CD4-positive, alpha-beta T cell treated with Interleukin-10 for 1 hour (primary cell): ENCODE measurements at regions not wholly inside any gene's neighbourhood (a gene's known extent, or its start where the extent isn't known, plus 50 kb on each side); places are given as distances from the start of the nearest gene placed in this dataset.
"Not testable (repeated sequence)": the region's sequence is repeated elsewhere in the genome, so short reads cannot be mapped to it uniquely, and the experiment has no call there.

ENCODE experiments used
- DNase-seq: peaks from one replicate; pipeline ENCODE4 v3.0.0-alpha.2; 2020

- DNase-seq: no peak
These were observed 51.5 kb upstream of the MRI1 start for GRCh38 chr19:13712767-13713201.

DNA sequence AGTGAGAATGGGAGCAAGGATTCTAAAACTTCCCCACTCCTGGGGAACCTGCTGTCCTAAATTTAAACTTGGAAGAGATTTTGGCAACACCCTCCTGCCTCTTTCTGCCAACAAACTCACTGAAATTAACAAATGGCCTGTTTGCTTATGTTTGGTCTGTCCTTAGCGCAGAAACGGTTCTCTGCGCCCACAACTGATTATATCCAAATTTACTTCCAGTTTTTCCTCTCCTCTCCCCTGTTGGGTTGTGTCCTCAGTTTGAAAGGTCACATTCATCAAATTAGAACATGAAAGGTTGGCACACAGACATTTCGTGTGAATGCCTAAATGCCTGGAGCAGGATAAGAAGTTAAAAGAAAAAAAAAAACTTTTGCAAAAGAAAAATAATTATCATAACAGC lies 56.4 kb upstream of the MRI1 start:
- no peak for DNase-seq

DNA sequence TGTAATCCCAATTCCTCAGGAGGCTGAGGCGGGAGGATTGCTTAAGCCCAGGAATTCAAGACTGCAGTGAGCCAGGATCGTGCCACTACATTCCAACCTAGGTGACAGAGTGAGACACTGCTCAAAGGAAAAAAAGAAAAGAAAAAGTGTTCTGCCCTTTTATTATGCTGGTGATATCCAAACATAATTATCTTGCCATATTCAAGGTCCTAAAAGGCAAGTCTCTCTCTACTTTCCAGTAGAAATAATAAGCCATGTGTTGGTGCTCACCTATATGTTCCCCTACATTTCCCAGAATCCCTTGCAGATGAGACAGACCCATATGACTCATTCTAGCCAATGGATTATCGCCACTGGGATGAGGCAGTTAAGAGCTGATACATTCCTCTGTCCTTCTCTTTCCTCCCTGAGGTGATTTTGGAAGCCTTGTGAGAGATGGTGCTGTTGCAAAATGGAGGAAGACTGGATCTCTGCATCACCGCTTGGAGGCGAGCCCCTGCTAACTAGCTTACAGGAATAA lies 58.3 kb upstream of the MRI1 start:
- DNase-seq: no peak

- DNase-seq: no peak
These were observed 59.1 kb upstream of the MRI1 start for GRCh38 chr19:13705201-13705600.

GRCh38 chr19:13701624-13702023 lies 62.7 kb upstream of the MRI1 start:
- no peak for DNase-seq

- no peak for DNase-seq
These were observed 63.7 kb upstream of the MRI1 start for GRCh38 chr19:13700621-13701020.

DNA sequence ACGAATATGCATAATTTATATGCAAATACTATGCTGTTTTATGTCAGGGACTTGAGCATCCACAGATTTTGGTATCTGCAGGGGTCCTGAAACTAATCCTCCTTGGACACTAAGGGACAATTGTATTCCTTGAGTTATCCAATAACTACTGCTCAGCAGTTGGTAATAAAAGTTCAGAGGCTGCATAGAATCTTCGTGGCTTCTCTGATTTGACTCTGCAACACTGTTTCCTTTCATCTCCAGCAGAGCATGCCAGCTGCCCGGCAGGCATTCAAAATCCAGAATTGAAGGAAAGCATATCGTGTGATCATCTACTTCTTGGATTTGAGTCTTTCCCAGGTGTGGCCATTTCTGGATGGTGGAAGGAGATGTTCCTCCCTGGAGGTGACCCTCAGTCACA lies 64.5 kb upstream of the MRI1 start:
- no peak for DNase-seq

GRCh38 chr19:13696839-13697238 lies 67.5 kb upstream of the MRI1 start:
- no peak for DNase-seq

GRCh38 chr19:13693889-13694288 lies 70.4 kb upstream of the MRI1 start:
- no peak for DNase-seq

GRCh38 chr19:13691569-13692435 lies 72.5 kb upstream of the MRI1 start:
- DNase-seq: no peak

- DNase-seq: peak; percentile 18
These were observed 75.2 kb upstream of the MRI1 start for GRCh38 chr19:13689085-13689484.

DNA sequence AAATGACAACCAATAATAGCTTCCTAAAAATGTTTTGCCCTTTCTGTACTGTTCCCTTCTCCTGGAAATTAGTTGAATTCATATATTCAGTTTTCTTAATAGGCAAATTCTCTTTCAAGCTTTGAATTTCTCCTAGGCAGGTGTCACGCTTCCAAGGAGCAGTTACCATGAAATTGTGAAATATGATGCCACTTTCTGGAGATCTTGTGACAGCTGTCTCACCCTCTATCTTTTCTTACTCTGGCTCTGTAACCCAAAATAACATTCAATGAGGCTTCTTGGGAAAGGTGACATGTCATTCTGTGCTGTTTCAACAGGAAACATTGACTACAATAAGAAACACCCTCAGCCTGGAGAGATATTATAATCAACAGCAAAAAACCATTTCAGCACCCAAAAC lies 80.3 kb upstream of the MRI1 start:
- DNase-seq: no peak

DNA sequence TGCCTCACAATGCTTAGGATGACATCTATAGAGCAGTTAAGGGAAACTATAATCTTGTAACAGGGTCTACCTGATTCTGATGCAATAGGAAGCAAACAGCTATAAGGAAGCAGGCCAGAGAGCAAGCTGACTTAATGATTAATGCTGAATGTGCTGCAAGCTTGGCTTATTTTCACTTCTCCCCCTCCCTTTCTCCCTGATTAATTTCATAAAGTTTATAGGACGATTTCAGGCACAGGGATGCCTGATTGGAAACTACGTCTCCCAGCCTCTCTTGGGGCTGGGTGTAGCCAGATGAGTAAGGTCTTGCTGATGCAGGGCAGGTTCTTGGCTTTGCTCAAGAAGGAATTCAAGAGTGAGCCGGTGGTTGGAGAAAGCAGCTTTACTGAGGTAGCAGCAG lies 82.8 kb upstream of the MRI1 start:
- DNase-seq: no peak

GRCh38 chr19:13680708-13681360 lies 83.5 kb upstream of the MRI1 start:
- DNase-seq: not testable (repeated sequence)

GRCh38 chr19:13676967-13677366 lies 87.4 kb upstream of the MRI1 start:
- not testable (repeated sequence) for DNase-seq

- peak; percentile 37 for DNase-seq
These were observed 91.7 kb upstream of the MRI1 start for GRCh38 chr19:13672480-13673175.

DNA sequence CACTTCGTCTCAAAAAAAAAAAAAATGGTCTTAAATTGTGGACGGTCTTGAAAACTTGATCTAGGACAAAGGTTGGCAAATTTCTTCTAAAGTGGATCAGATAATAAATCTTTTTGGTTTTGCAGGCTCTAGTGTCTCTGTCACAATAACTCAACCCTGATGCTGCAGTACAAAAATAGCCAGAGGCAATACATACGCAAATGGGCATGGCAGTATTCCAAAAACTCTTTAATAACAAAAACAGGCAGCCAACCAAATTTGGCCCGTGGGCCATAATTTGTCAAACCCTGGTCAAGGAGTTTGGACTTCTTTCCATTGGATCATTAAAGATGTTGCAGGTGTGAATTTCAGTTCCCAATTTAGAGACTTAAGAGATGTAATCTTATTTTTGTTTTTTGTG lies 93.5 kb upstream of the MRI1 start:
- no peak for DNase-seq

DNA sequence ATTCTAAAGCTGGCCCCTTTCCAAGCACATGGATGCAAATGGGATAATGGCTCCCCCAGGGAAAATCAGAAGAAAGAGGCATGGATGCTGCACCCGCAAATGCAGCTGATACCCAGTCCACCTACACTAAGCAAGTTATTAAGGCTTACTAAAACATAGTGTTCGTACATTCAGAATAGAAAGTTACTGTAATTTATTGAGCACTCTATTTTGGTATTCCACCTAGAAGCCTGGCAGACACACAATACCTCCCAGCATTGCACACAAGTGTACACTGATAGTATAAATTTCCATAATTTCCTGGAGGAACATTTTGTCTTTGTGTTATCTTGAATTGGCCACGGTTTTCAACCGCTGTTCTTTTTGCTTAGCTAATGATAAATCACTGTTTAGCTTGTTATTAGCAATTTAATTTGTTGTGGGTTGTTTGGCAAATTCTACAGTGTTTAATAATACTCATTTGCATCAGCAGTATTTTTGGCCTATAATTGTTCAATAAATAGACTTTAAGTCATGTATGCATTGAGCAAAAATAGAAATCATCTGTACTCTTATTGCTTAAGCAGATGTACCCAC lies 94.5 kb upstream of the MRI1 start:
- DNase-seq: no peak

GRCh38 chr19:13668964-13669363 lies 95.4 kb upstream of the MRI1 start:
- DNase-seq: no peak

DNA sequence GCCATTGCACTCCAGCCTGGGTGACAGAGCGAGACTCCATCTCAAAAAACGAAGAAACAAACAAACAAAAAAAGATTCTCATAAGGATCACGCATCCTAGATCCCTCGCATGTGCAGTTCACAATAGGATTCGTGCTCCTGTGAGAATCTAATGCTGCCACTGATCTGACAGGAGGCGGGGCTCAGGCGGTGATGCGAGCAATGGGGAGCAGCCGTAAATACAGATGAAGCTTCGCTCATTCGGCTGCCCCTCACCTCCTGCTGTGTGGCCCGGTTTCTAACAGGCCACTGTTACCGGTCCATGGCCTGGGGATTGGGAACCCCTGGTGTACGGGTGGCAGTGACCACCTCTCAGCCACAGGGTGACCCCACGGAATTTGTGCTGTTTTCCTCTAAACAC lies 98.2 kb upstream of the MRI1 start:
- no peak for DNase-seq

- no peak for DNase-seq
These were observed 99.0 kb upstream of the MRI1 start for GRCh38 chr19:13665125-13665905.

DNA sequence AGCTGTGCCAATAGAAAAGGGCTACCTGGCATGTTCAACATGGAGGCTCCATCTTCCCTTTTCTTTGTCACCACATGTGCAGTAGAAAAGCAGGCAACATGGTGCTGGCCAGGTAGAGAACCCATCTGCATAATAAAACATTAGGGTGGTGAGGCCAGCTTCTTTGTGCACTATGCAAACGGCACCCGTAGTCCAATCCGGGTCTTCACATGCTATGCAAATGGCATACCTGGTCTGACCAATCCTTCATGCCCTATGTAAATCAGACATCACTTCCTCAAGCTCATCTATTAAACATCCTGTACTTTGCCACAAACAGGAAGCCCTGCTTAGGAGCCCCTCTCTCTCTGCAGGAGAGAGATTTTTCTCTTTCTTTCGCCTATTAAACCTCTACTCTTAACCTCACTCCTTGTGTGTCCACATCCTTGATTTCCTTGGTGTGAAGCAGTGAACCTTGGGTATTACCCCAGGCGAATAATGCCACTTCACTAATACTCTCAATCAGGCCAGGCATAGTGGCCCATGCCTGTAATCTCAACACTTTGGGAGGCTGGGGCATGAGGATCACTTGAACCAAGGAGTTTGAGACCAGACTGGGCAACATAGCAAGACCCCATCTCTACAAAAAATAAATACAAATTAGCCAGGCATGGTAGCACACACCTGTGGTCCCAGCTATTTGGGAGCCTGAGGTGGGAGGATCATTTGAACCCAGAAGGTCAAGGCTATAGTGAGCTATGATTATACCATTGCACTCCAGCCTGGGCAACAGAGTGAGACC lies 111.3 kb upstream of the MRI1 start:
- no peak for DNase-seq
